ENCODE measurements at regions not wholly inside any gene's neighbourhood (a gene's known extent, or its start where the extent isn't known, plus 50 kb on each side); places are given as distances from the start of the nearest gene placed in this dataset.

- Histone ChIP-seq H3K36me3 (ENCODE audit: control insufficient read depth in 3 of 3, insufficient read depth in 2 of 3, low read depth in 1 of 3, low read length in 3 of 3) (no peaks in the 10 kb centered on the region), H3K4me3 (ENCODE audit: low read depth in 1 of 3, low read length in 3 of 3) (no peak overlapping the region), H3K9me3 (ENCODE audit: control insufficient read depth in 2 of 2, insufficient read depth in 1 of 2, low read depth in 1 of 2, low read length in 1 of 2) (no peaks in the 10 kb centered on the region), H3K27me3 (ENCODE audit: control insufficient read depth in 3 of 3, insufficient read depth in 3 of 3, low read length in 3 of 3) (peaks cover 0 to 3% (median 0%) of the 10 kb centered on the region in 3 donors), H3K4me1 (ENCODE audit: control insufficient read depth in 3 of 3, insufficient read depth in 2 of 3, low read depth in 1 of 3, low read length in 2 of 3) (no peaks in the 10 kb centered on the region), H3K27ac (ENCODE audit: low read depth in 1 of 3, low read length in 2 of 3) (no peak overlapping the region)
- WGBS, 3 donors, result 68 to 91% (median 70%) methylated on average over 1 of the region's 1 CpG
- FAIRE-seq, result no peak
- no peak for DNase-seq
These were observed 187.8 kb downstream of the TSN start for GRCh38 chr2:121943285-121943684.

GRCh38 chr2:121944072-121944831 is 188.8 kb downstream of the TSN start:
- no peak for FAIRE-seq
- 62 to 74% (median 70%) methylated on average over 7 of the region's 7 CpGs for WGBS, 3 donors
- H3K36me3 ChIP-seq (ENCODE audit: control insufficient read depth in 3 of 3, insufficient read depth in 2 of 3, low read depth in 1 of 3, low read length in 3 of 3), result no peaks in the 10 kb centered on the region

GRCh38 chr2:121947674-121948073 is 192.2 kb downstream of the TSN start:
- H3K36me3 ChIP-seq (ENCODE audit: control insufficient read depth in 3 of 3, insufficient read depth in 2 of 3, low read depth in 1 of 3, low read length in 3 of 3), result no peaks in the 10 kb centered on the region
- H3K4me3 ChIP-seq (ENCODE audit: low read depth in 1 of 3, low read length in 3 of 3), result no peak overlapping the region
- FAIRE-seq (no peak), DNase-seq (no peak)
- H3K27me3 ChIP-seq (ENCODE audit: control insufficient read depth in 3 of 3, insufficient read depth in 3 of 3, low read length in 3 of 3), result peaks cover 0 to 6% (median 0%) of the 10 kb centered on the region in 3 donors
- 78 to 83% (median 82%) methylated on average over 7 of the region's 7 CpGs for WGBS, 3 donors
- no peaks in the 10 kb centered on the region for H3K9me3 ChIP-seq (ENCODE audit: control insufficient read depth in 2 of 2, insufficient read depth in 1 of 2, low read depth in 1 of 2, low read length in 1 of 2)
- no peak overlapping the region for H3K27ac ChIP-seq (ENCODE audit: low read depth in 1 of 3, low read length in 2 of 3)
- H3K4me1 ChIP-seq (ENCODE audit: control insufficient read depth in 3 of 3, insufficient read depth in 2 of 3, low read depth in 1 of 3, low read length in 2 of 3), result no peaks in the 10 kb centered on the region

More at GRCh38 chr2:121944072-121944831, 188.8 kb downstream of the TSN start:
- DNase-seq, result no peak
- Histone ChIP-seq H3K27me3 (ENCODE audit: control insufficient read depth in 3 of 3, insufficient read depth in 3 of 3, low read length in 3 of 3) (peaks cover 0 to 3% (median 0%) of the 10 kb centered on the region in 3 donors), H3K4me3 (ENCODE audit: low read depth in 1 of 3, low read length in 3 of 3) (no peak overlapping the region), H3K27ac (ENCODE audit: low read depth in 1 of 3, low read length in 2 of 3) (no peak overlapping the region), H3K9me3 (ENCODE audit: control insufficient read depth in 2 of 2, insufficient read depth in 1 of 2, low read depth in 1 of 2, low read length in 1 of 2) (no peaks in the 10 kb centered on the region), H3K4me1 (ENCODE audit: control insufficient read depth in 3 of 3, insufficient read depth in 2 of 3, low read depth in 1 of 3, low read length in 2 of 3) (no peaks in the 10 kb centered on the region)

GRCh38 chr2:121949271-121949670 is 193.8 kb downstream of the TSN start:
- H3K9me3 ChIP-seq (ENCODE audit: control insufficient read depth in 2 of 2, insufficient read depth in 1 of 2, low read depth in 1 of 2, low read length in 1 of 2), result no peaks in the 10 kb centered on the region
- no peaks in the 10 kb centered on the region for H3K4me1 ChIP-seq (ENCODE audit: control insufficient read depth in 3 of 3, insufficient read depth in 2 of 3, low read depth in 1 of 3, low read length in 2 of 3)
- H3K36me3 ChIP-seq (ENCODE audit: control insufficient read depth in 3 of 3, insufficient read depth in 2 of 3, low read depth in 1 of 3, low read length in 3 of 3), result no peaks in the 10 kb centered on the region
- H3K27me3 ChIP-seq (ENCODE audit: control insufficient read depth in 3 of 3, insufficient read depth in 3 of 3, low read length in 3 of 3), result peaks cover 0 to 2% (median 0%) of the 10 kb centered on the region in 3 donors
- 57 to 74% (median 63%) methylated on average over 8 of the region's 8 CpGs for WGBS, 3 donors
- DNase-seq (no peak), FAIRE-seq (no peak)
- no peak overlapping the region for H3K27ac ChIP-seq (ENCODE audit: low read depth in 1 of 3, low read length in 2 of 3)
- H3K4me3 ChIP-seq (ENCODE audit: low read depth in 1 of 3, low read length in 3 of 3), result no peak overlapping the region

GRCh38 chr2:121955426-121955825 is 200.0 kb downstream of the TSN start:
- no peak for FAIRE-seq
- peaks cover 0 to 2% (median 0%) of the 10 kb centered on the region in 3 donors for H3K27me3 ChIP-seq (ENCODE audit: control insufficient read depth in 3 of 3, insufficient read depth in 3 of 3, low read length in 3 of 3)
- 12 to 61% (median 26%) methylated on average over 6 of the region's 6 CpGs for WGBS, 3 donors
- no peak overlapping the region for H3K4me3 ChIP-seq (ENCODE audit: low read depth in 1 of 3, low read length in 3 of 3)
- H3K9me3 ChIP-seq (ENCODE audit: control insufficient read depth in 2 of 2, insufficient read depth in 1 of 2, low read depth in 1 of 2, low read length in 1 of 2), result no peaks in the 10 kb centered on the region
- DNase-seq, result no peak
- H3K4me1 ChIP-seq (ENCODE audit: control insufficient read depth in 3 of 3, insufficient read depth in 2 of 3, low read depth in 1 of 3, low read length in 2 of 3), result no peaks in the 10 kb centered on the region
- no peaks in the 10 kb centered on the region for H3K36me3 ChIP-seq (ENCODE audit: control insufficient read depth in 3 of 3, insufficient read depth in 2 of 3, low read depth in 1 of 3, low read length in 3 of 3)
- H3K27ac ChIP-seq (ENCODE audit: low read depth in 1 of 3, low read length in 2 of 3), result no peak overlapping the region

- H3K4me3 ChIP-seq (ENCODE audit: low read depth in 1 of 3, low read length in 3 of 3), result no peak overlapping the region
- H3K27ac ChIP-seq (ENCODE audit: low read depth in 1 of 3, low read length in 2 of 3), result no peak overlapping the region
- no peaks in the 10 kb centered on the region for H3K36me3 ChIP-seq (ENCODE audit: control insufficient read depth in 3 of 3, insufficient read depth in 2 of 3, low read depth in 1 of 3, low read length in 3 of 3)
- no peaks in the 10 kb centered on the region for H3K9me3 ChIP-seq (ENCODE audit: control insufficient read depth in 2 of 2, insufficient read depth in 1 of 2, low read depth in 1 of 2, low read length in 1 of 2)
- WGBS, 3 donors, result 62 to 72% (median 67%) methylated on average over 9 of the region's 9 CpGs
- no peaks in the 10 kb centered on the region for H3K4me1 ChIP-seq (ENCODE audit: control insufficient read depth in 3 of 3, insufficient read depth in 2 of 3, low read depth in 1 of 3, low read length in 2 of 3)
- peaks cover 0 to 2% (median 0%) of the 10 kb centered on the region in 3 donors for H3K27me3 ChIP-seq (ENCODE audit: control insufficient read depth in 3 of 3, insufficient read depth in 3 of 3, low read length in 3 of 3)
- FAIRE-seq (no peak), DNase-seq (no peak)
These were observed 200.4 kb downstream of the TSN start for GRCh38 chr2:121955872-121956271.

GRCh38 chr2:121960251-121960650 is 204.8 kb downstream of the TSN start:
- H3K4me1 ChIP-seq (ENCODE audit: control insufficient read depth in 3 of 3, insufficient read depth in 2 of 3, low read depth in 1 of 3, low read length in 2 of 3), result no peaks in the 10 kb centered on the region
- WGBS, 3 donors, result 71 to 86% (median 86%) methylated on average over 7 of the region's 7 CpGs

GRCh38 chr2:121961761-121962160 is 206.3 kb downstream of the TSN start:
- Histone ChIP-seq H3K4me3 (ENCODE audit: low read depth in 1 of 3, low read length in 3 of 3) (no peak overlapping the region), H3K27me3 (ENCODE audit: control insufficient read depth in 3 of 3, insufficient read depth in 3 of 3, low read length in 3 of 3) (no peaks in the 10 kb centered on the region), H3K4me1 (ENCODE audit: control insufficient read depth in 3 of 3, insufficient read depth in 2 of 3, low read depth in 1 of 3, low read length in 2 of 3) (no peaks in the 10 kb centered on the region), H3K27ac (ENCODE audit: low read depth in 1 of 3, low read length in 2 of 3) (no peak overlapping the region), H3K9me3 (ENCODE audit: control insufficient read depth in 2 of 2, insufficient read depth in 1 of 2, low read depth in 1 of 2, low read length in 1 of 2) (no peaks in the 10 kb centered on the region), H3K36me3 (ENCODE audit: control insufficient read depth in 3 of 3, insufficient read depth in 2 of 3, low read depth in 1 of 3, low read length in 3 of 3) (no peaks in the 10 kb centered on the region)
- DNase-seq, result no peak
- WGBS, 3 donors, result 66 to 83% (median 72%) methylated on average over 5 of the region's 5 CpGs
- no peak for FAIRE-seq

More at GRCh38 chr2:121960251-121960650, 204.8 kb downstream of the TSN start:
- DNase-seq (no peak), FAIRE-seq (no peak)
- Histone ChIP-seq H3K9me3 (ENCODE audit: control insufficient read depth in 2 of 2, insufficient read depth in 1 of 2, low read depth in 1 of 2, low read length in 1 of 2) (no peaks in the 10 kb centered on the region), H3K36me3 (ENCODE audit: control insufficient read depth in 3 of 3, insufficient read depth in 2 of 3, low read depth in 1 of 3, low read length in 3 of 3) (no peaks in the 10 kb centered on the region), H3K4me3 (ENCODE audit: low read depth in 1 of 3, low read length in 3 of 3) (no peak overlapping the region), H3K27ac (ENCODE audit: low read depth in 1 of 3, low read length in 2 of 3) (no peak overlapping the region), H3K27me3 (ENCODE audit: control insufficient read depth in 3 of 3, insufficient read depth in 3 of 3, low read length in 3 of 3) (peaks cover 0 to 2% (median 0%) of the 10 kb centered on the region in 3 donors)
